GM18505 (cell line): ENCODE measurements at regions not wholly inside any gene's neighbourhood (a gene's known extent, or its start where the extent isn't known, plus 50 kb on each side); places are given as distances from the start of the nearest gene placed in this dataset.

Experiments used
- ATAC-seq: cut with Tn5 transposase; IDR thresholded peaks from one replicate; pipeline ENCODE4 v1.9.1; 2021; ENCODE audit not compliant: unreplicated experiment
- POLR2A ChIP-seq: IDR thresholded peaks from 4 replicates; pipeline ENCODE4 v1.6.1; 2011; ENCODE audit warnings: borderline replicate concordance; ENCODE audit not compliant: insufficient read depth, insufficient read length; ENCODE audit errors: extremely low read depth

- ATAC-seq = no peak
- no peak for TF ChIP-seq POLR2A
Observed at GRCh38 chr6:115053169-115053860, 710.5 kb upstream of the HS3ST5 start.

- ATAC-seq = no peak
- no peak for TF ChIP-seq POLR2A
Observed at GRCh38 chr6:115016593-115016992, 673.8 kb upstream of the HS3ST5 start.

GRCh38 chr6:115004982-115005381 lies 662.2 kb upstream of the HS3ST5 start:
- no peak for TF ChIP-seq POLR2A
- ATAC-seq = no peak

GRCh38 chr6:115004204-115004603 lies 661.4 kb upstream of the HS3ST5 start:
- TF ChIP-seq POLR2A = no peak
- no peak for ATAC-seq

GRCh38 chr6:115001731-115002350 lies 659.0 kb upstream of the HS3ST5 start:
- ATAC-seq = no peak
- TF ChIP-seq POLR2A = no peak

- no peak for ATAC-seq
- TF ChIP-seq POLR2A = no peak
Observed at GRCh38 chr6:115000736-115001135, 657.9 kb upstream of the HS3ST5 start.

- ATAC-seq = no peak
- TF ChIP-seq POLR2A = no peak
Observed at GRCh38 chr6:114998492-114998891, 655.7 kb upstream of the HS3ST5 start.

GRCh38 chr6:114997813-114998292 lies 655.0 kb upstream of the HS3ST5 start:
- ATAC-seq = peak; percentile 73
- no peak for TF ChIP-seq POLR2A

GRCh38 chr6:114995526-114995925 lies 652.7 kb upstream of the HS3ST5 start:
- TF ChIP-seq POLR2A = no peak
- no peak for ATAC-seq

GRCh38 chr6:114989279-114989964 lies 646.6 kb upstream of the HS3ST5 start:
- ATAC-seq = peak; percentile 97
- TF ChIP-seq POLR2A = no peak

- ATAC-seq = no peak
- no peak for TF ChIP-seq POLR2A
Observed at GRCh38 chr6:114987281-114987680, 644.5 kb upstream of the HS3ST5 start.

- no peak for ATAC-seq
- no peak for TF ChIP-seq POLR2A
Observed at GRCh38 chr6:114955363-114955762, 612.5 kb upstream of the HS3ST5 start.

- no peak for ATAC-seq
- no peak for TF ChIP-seq POLR2A
Observed at GRCh38 chr6:114952229-114952628, 609.4 kb upstream of the HS3ST5 start.

- no peak for TF ChIP-seq POLR2A
- ATAC-seq = no peak
Observed at GRCh38 chr6:114945392-114945791, 602.6 kb upstream of the HS3ST5 start.
